HG03520 (cell line): ENCODE measurements at regions not wholly inside any gene's neighbourhood (a gene's known extent, or its start where the extent isn't known, plus 50 kb on each side); places are given as distances from the start of the nearest gene placed in this dataset.
"Not testable (repeated sequence)": the region's sequence is repeated elsewhere in the genome, so short reads cannot be mapped to it uniquely, and the experiment has no call there.

Source experiments
- ATAC-seq: cut with Tn5 transposase; IDR thresholded peaks from one replicate; pipeline ENCODE4 v1.9.1; 2021; ENCODE audit warnings: mild to moderate bottlenecking, moderate library complexity; ENCODE audit not compliant: unreplicated experiment

DNA sequence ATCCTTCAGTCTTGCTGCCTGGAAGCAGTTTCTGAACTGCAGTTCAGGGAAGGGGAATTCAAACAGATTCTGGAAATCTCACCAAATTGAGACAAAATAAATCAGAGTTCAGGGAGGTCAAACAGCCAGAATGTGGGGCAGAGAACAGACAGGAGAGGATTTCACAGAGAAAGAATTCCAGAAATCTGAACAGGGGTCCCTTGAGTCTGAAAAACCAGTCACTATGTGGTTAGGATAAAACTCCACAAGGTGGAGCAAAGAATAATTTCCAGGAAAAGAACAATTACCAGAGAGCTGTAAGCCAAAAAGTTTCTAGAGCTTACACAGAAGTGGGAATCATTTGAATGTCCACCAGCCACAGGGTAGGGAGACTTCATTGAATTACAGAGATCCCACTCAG, 84.7 kb downstream of the URB2 start:
- no peak for ATAC-seq

DNA sequence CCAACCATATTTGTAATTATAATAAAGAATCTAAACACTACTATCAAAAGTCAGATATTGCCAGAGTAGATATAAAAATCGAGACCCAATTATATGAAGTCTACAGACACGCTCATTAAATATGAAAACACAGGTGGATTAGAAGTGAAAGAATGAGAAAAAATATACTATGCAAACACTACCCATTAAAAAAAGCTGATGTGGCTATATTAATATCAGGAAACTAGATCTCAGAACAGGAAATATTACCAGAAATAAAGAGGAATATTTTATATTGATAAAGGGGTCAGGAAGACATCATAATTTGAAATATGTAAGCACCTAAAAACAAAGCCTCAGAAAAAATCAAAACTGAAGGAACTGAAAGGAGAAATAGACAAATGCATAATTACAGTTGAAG, 88.3 kb downstream of the URB2 start:
- no peak for ATAC-seq

DNA sequence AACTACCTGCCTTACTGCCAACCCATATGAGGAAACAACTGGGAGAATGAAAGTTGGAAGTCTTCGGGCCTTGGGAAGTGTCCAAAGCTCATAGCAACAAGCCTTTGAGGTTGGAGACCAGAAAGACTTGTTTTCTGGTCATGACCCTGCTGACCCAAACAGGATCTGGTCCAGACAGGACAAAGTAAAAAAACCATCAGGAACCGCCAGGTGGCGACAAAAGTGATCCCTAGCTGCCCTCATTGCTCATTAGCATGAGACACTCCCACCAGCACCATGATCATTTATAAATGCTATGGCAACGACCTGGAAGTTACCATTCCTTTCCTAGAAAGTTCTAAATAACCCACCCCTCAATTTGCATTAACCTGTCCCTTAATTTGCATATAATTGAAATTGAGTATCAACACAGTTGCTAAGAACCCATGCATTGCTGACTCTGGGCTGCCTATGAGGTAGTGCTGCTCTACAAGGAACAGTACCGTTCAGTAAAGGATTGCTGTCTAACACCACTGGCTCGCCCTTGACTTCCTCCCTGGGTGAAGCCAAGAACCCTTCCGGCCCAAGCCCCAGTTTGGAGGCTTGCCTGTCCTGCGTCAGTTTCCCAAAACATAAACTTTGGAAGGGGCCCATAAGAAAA, 89.0 kb downstream of the URB2 start:
- peak; percentile 74 for ATAC-seq

DNA sequence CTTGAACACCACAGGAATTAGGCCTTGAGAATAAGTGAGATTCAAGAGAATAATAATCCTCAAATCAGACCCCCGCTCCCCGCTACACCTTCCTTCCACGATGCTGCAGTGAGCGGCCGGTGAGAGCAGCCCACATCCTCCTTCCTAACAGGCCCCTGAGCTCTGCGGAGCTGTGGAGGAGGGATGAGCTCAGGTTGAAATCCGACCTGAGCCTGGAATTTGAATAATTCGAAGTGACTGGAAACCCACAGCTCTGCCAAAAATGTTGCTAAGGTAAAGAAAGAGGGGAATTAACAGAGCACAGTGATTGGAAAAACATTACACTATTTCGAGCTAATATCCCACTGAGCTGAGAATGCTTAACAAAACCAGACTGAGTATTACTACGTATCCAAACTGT, 90.0 kb downstream of the URB2 start:
- no peak for ATAC-seq

DNA sequence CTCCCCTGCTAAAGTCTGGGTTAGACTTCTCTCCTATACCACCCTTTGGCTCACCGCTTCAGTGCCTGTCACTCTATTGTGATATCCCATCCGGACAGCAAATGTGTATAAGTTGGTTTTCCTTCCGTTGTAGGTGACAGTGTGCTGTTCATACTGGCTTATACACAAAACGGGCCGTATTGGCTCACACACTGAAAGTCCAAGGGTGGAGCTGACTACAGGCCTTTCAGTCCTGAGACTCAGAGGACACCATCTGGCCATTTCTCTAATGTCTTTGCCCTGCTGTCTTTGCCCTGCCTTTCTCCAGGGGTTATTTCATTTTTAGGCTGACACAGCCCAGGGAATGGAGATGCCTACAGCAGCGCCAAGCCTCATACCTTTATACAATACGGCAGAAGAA, 90.7 kb downstream of the URB2 start:
- ATAC-seq, result no peak

DNA sequence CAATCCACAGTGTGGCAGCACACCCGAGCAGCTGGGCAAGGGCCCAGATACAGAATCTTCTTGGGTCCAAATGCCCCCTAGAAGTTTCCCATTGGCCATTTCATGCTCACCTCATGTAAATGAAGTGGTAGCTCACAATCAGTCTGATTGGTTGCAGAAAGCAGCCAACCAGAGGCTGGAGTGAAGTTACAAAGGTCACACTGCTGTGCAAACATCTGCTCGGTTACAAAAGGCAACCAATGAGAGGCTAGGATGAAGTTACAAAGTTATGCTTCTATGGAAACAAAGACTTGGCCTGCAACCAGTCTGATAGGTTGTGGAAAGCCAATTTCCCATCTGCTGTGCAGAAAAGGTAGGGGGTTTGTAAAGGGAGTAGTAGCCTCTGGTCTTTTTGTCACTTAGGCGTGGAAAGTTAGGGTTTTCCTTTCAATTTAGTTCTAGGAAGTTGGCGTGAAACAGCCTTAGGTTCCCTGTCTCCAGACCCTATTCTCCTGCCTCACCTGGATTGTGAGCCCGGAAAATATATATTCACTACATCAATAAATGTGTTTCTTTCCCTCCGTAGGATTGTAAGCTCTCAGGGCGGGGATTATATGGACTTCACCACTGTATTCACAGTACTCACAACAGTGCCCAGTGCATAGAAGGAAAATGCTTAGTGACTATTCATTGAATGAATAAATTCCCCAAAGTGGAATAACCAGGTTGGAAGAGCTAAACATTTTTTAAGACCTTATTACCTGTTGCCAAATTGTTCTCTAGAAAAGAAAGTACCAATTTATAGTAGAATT, 91.9 kb downstream of the URB2 start:
- ATAC-seq, result no peak

DNA sequence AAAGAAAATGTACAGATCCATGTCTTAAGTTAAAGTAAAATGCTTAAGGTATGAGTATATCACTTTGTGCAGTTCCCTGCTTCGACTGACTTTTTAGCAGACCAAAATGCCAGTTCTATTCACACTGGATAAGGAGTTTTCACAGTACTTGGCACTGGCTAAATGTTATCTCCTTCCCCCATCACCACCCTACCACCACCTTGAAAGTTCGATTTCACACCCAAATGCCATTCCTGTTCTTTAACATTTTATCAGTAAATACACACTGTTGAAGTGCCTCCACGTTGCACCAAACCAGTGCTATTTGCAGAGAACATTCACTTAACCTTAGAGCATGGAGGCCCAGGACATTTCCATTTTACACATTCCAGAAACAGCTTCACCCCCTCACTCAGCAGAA, 100.0 kb downstream of the URB2 start:
- ATAC-seq, result no peak

DNA sequence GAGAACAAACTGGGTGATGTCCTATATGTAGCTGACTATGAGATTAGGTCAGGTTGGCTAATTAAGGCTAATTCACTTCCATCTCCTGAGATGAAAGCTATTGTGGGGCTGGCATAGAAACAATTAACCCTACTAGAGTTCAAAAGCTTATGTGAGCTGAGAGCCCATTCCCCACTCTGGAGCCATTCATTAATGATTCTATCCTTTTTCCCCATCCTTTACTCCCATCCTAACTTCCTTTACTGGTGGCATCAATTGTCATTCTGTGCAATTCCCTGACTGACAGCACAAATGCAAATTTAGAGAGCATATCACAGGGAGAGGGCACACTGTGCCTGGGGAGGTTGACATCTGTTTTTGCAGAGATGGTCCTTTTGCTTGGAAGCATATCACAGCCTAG, 103.9 kb downstream of the URB2 start:
- ATAC-seq, result no peak

DNA sequence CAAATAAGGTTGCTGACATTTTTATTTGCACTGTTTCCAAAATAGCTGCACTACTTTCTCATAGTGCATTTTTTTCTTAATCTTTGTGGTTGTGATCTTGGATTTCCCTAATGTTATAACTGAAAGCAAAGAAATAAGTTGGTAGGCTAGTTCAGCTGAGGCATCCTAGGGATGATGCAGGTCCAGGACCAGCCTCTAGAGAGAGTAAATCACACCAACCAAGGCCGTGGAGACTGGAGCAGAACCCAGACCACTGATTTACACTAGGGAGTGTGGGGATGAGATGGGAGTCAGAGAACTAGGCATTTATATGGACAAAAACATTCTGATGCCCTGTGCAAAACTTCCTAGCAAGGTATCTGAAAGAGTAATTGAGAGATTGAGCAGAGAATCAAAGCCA, 104.5 kb downstream of the URB2 start:
- no peak for ATAC-seq

DNA sequence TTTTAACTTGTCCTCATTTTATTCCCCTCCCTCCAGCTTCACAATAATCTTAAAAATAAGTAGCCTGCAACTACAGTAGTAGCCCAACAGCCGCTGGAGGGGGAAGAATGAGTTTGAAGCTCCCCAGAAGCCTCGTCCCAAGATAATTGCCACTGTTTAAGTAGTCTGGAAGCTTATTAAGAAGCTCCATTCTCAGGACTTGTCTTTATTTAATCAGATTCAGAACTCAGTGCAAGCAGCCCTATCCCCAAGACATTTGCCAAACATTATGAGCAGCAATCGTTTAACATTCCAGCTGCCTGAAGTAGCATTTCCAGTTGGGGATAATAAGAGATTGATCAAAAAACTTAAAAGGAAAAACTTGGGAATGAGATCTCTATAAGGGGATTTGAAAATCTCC, 106.0 kb downstream of the URB2 start:
- ATAC-seq, result no peak

DNA sequence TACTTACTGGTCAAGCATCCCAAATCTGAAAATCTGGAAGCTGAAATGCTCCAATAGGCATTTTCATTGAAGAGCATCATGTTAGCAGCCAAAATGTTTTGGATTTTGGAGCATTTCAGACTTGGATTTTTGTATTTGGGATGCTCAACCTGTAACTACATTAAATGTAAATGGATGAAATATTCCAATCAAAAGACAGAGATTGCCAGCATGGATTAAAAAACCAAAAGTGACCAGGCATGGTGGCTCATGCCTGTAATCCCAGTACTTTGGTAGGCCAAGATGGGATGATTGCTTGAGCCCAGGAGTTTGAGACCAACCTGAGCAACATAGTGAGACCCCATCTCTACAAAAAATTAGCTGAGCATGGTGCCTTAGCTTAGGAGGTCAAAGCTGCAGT, 110.3 kb downstream of the URB2 start:
- ATAC-seq, result no peak

DNA sequence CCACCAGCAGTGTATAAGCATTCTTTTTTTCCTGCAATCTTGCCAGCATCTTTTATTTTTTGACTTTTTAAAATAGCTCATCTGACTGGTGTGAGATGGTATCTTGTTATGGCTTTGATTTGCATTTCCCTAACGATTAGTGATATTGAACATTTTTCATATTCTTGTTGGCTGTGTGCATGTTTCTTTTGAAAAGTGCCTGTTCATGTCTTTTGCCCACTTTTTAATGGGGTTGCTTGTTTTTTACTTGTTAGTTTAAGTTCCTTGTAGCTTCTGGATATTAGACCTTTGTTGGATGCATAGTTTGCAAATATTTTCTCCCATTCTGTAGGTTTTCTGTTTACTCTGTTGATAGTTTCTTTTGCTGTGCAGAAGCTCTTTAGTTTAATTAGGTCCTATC, 116.6 kb downstream of the URB2 start:
- not testable (repeated sequence) for ATAC-seq

DNA sequence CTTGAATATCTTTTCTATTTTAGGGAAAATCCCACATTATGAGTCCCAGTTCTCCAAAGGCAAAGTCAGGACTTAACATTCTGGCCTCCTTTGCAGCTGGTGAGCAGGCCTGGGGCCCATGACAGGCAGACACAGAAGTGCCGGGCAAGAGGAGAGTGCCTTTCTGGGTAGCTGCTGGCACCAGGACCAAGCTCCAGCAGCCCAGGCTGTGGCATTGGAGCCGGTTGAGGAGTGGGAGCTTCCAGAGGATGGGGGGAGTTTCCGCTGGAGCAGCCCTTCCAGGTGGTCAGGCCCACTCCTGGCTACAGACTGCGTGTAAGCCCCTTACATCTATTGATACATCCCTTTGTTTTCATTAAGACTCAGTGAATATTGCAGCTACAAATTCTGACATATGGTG, 123.9 kb downstream of the URB2 start:
- no peak for ATAC-seq

DNA sequence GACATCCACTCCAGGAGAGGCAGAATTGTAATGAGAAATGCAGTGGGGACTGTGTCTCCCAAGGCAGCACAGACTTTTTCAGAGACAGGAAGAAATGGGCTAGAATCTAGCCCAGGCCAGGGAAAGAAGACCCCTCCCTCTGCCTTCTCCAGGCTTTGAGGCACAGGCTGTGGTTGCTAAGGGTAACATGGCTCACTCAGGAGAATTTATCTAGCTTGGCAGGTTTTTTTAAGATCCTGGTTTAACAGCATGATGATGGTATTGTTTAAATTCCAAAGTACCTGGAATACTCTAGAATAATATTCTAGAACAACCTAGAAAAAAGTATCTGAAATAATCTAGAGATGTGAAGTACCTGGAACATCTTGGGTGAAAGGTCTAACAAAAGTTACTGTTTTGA, 125.6 kb downstream of the URB2 start:
- no peak for ATAC-seq

DNA sequence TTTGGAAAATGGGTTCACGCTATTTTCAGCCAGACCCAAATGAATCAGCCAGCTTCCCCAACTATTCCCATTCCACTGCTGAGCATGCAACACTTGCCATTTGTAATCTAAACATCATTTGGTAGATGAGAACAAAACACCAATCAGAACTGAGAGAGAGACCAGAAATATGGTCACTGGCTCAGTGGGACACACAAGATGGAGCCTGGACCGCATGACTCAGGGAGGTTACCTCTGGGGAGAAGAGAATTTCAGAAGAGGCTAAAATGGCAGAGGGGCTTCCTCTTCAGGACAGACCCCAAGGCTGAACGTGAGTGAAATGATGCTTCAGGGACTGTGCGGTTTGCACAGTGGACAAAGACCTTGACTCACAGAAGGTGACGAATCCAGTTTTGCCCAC, 126.6 kb downstream of the URB2 start:
- ATAC-seq, result no peak

DNA sequence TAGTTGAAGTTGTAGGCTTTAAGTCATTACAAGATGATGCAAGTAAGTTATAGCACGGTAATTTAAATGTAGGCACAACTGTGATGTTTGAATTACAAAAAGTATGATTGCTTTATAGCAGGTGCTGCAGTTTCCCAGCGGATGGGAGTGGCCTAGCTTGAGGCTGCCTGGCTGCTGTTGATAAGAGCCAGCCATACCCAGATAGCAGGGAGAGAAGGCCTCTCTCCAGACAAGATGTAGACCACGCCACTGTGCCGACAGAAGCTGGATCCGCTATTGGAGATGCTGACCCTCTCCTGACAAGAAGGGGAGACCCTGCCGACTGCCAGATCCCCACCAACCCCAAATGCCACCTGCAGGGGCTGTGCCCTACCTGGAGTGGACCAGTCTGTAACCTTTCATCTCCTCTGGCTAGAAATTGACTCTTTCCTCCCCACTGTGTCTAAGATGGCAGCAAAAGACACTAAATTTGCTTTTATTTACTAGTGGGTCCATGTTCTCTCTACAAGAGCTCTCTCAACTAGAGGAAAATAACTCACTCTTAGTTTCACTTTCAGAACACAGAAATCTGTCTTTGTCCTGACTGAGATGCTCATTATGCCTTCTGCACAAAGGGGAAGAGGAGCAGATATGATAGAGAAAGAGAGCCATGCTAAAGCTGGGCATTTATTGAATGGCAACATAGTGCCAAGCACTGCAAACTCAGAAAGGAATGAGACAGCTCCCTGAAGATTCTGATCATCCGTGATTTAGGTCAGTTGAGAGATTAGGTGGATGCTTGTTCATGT, 127.9 kb downstream of the URB2 start:
- ATAC-seq, result no peak

DNA sequence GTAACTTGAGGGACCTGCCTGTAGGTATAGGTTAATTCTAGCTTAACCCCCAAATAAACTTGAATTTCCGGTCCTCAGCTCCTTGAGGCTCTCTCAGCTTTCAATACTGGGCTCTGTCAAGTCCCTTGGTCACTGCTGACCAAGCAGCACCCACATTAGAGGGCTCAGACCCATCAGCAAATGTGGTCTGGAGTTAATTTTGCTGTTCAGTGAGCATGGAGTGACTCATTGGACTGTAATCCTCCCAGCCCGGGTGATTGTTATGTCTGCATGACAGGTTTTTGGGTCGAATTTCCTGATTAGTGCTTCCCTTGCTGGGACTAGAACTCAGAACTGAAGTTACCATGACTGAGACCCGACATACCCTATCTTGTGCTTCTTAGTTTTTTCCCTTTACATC, 130.6 kb downstream of the URB2 start:
- ATAC-seq, result no peak

DNA sequence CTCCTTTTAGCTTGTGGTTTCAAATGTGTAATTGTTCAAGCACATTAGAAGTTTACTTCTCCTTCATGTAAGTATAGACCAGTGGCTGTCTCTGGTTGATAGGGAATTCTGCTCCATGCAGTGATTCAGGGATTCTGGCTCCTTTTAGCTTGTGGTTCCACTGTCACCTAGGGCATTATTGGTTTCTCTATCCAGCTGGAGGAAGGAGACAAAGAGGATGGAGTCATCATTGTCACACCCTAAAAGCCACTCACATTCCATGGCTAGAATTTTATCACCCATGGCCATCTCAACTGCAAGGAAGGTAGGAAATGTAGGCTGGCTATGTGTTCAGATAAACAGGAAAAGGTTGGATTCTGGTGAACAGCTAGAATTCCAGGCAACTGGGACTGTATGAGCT, 131.2 kb downstream of the URB2 start:
- no peak for ATAC-seq

DNA sequence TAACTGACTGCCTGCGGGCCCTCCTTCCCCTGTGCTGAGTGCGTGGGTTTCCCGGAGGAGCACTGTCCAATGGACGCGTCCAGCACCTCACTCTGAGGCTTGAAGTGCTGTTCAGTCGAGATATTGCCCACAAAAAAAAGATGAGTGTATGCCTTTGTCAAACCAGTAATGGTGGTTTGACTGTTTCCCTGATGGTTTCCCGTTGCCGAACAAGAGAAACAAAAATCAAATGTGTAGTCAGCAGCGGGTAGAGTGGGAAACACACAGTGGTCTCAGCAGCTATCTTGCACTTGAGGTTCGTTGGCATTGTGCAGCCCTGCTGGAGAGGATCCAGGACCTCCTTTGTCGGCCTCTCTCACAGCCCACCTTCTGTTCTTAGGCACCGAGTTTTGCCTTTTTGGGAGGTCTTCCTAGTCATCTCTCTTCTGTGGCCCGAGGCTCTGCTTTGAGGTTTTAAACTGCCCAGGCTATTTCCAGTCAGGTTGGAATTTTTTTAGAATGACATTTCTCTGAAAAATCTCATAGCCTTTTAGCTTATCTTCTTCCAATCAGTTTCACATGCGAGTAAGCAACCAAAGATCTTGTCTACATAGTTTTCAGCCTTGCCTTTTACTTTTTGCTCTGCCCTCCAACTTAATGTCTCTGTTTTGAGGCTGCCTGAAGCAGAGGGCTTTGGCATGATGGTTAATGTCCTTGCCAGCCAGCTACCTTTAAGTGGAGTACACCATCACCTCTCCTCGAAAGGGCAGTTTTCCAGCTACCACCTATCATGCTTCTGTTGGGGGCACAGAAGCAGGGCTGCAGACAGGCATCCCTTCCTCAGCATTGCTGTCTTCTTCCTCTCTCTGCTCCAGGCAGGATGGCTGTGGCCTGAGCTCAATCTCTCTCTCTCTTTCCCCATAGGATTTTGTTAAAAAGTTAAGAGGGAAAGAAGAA, 132.3 kb downstream of the URB2 start:
- no peak for ATAC-seq

DNA sequence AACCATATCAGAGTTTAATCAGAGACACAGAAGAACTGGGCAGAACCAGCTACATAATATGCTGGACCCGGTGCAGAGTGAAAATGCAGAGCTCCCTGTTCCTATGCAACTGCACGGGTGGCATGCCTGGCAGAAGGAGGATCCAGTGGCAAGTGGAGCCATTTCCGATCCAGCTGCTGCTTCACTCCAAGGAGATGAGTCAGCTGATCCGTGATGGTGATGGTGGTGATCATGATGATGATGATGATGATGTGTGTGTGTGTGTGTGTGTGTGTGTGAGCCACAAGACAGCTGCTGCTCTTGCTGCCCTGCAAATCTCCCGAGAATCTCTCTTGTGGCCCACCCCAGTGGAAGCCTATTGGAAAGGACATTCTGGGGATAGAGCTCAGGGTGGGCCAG, 133.0 kb downstream of the URB2 start:
- ATAC-seq, result no peak

DNA sequence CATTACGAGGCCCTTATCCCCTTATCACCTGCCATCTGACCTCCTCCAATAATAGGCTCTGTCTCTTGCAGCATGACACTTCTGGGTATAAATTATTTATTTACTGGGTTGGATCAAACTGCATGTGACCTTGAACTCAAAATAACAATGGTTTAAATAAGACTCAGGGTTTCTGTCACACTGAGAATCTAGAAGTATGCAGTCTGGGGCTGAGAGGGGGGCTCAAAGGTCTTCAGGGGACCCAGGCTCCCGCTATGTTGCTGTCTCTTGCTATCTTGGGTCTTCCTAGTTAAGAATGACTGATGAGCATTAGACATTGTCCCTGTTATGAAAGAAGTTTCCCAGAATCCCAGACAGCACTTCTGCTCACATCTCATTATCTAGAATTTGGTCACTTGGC, 133.5 kb downstream of the URB2 start:
- no peak for ATAC-seq
